ENCODE measurements at regions not wholly inside any gene's neighbourhood (a gene's known extent, or its start where the extent isn't known, plus 50 kb on each side); places are given as distances from the start of the nearest gene placed in this dataset.

DNA sequence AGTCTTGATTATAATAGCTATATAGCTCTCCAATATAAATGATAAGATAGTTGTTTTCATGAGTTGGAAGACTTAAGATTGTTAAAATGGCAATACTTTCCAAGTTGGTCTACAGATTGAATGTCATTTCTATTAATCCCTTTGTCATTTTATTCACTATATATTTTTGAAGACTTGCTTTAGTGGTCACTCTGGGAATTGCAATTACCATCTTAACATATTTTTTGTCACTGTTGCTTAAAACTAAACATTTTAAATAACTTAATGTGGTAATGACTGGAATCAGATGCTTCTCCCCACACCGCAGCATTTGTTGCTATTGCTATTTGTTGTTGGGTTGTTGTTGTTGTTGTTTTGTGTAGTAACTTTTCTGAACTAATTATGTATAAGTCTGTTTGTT lies 1592.9 kb downstream of the MRPL39 start (continued):
- TF ChIP-seq CBX5 (IDR thresholded peaks at IDR 0.05; ENCODE audit: low read depth, low read length) = no peak

DNA sequence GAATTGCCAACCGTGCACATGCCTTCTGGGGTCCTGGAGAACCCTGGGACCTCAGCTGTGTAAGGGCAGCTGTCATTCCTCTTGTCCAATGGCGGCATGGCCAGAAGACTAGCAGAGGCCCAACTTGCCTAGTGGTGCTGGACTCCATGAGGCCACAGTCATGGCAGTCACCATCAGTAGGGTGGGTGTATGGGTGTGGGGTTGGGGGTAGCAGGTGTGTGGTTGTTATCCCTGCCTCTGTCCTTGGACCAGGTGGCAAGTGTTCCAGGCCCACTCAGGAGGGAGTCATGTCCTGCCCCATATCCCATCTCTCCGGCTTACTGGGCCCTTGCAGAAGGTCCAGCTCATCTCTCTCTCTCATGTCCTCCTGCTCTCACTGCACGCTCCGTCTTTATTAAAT lies 1596.2 kb downstream of the MRPL39 start:
- Histone ChIP-seq H3K56ac (replicated peaks; ENCODE audit: insufficient read length, low read depth, low read length) (no peak overlapping the region), H3K27ac (ENCODE audit: low read depth, low read length) (no peak overlapping the region), H3K9ac (replicated peaks in 1 of 4; ENCODE audit: extremely low read depth in 1 of 4, low read depth in 3 of 4, low read length in 3 of 4) (no peak overlapping the region), H2AFZ (ENCODE audit: low read length) (no peak overlapping the region), H2AK5ac (ENCODE audit: low read depth, low read length) (no peak overlapping the region), H3K23ac (ENCODE audit: insufficient read length) (no peak overlapping the region), H3K4me1 (replicated peaks in 1 of 4; ENCODE audit: control insufficient read depth in 3 of 4, insufficient read depth in 4 of 4, low read length in 3 of 4) (no peaks in the 10 kb centered on the region), H3K4me2 (ENCODE audit: insufficient read depth in 1 of 2, low read depth in 2 of 2, low read length in 2 of 2) (no peak overlapping the region), H3K27me3 (replicated peaks in 1 of 4; ENCODE audit: control insufficient read depth in 3 of 4, extremely low read depth in 1 of 4, insufficient read depth in 3 of 4, low read length in 3 of 4) (no peaks in the 10 kb centered on the region), H2BK120ac (replicated peaks; ENCODE audit: low read depth, low read length) (no peak overlapping the region), H2BK12ac (ENCODE audit: low read depth, low read length) (no peak overlapping the region), H3K4ac (replicated peaks; ENCODE audit: insufficient read length, low read depth, low read length) (no peak overlapping the region), H3K79me2 (ENCODE audit: control insufficient read depth in 1 of 2, insufficient read depth in 2 of 2, low read length in 2 of 2) (no peaks in the 10 kb centered on the region), H2BK15ac (ENCODE audit: low read length) (no peak overlapping the region), H3K36me3 (ENCODE audit: control insufficient read depth in 2 of 4, insufficient read depth in 4 of 4, low read length in 3 of 4) (no peaks in the 10 kb centered on the region), H4K8ac (ENCODE audit: extremely low read depth, insufficient read depth, low read length) (no peak overlapping the region), H3K14ac (ENCODE audit: insufficient read length) (no peak overlapping the region), H3K23me2 (ENCODE audit: low read depth, low read length) (no peaks in the 10 kb centered on the region), H3K9me3 (ENCODE audit: insufficient read depth in 2 of 2, low read depth in 1 of 2, low read length in 1 of 2) (peaks cover 10 to 45% of the 10 kb centered on the region in 2 experiments; a peak in 3 of 4 replicates), H2BK5ac (ENCODE audit: low read depth, low read length) (no peak overlapping the region), H2BK20ac (ENCODE audit: low read length) (no peak overlapping the region), H4K20me1 (replicated peaks in 1 of 2; ENCODE audit: control insufficient read depth in 1 of 2, insufficient read depth in 2 of 2, low read length in 2 of 2) (no peaks in the 10 kb centered on the region), H4K91ac (replicated peaks; ENCODE audit: insufficient read length, low read length) (no peak overlapping the region), H4K5ac (ENCODE audit: insufficient read length, low read depth, low read length) (no peak overlapping the region), H3K4me3 (ENCODE audit: extremely low read depth in 1 of 4, insufficient read depth in 2 of 4, low read depth in 3 of 4, low read length in 4 of 4) (no peak overlapping the region), H3K18ac (ENCODE audit: extremely low read depth, low read length) (no peak overlapping the region), H3K79me1 (ENCODE audit: low read depth, low read length) (no peaks in the 10 kb centered on the region)
- CTCF ChIA-PET (ENCODE audit: partially characterized antibody) = no interaction called here
- POLR2A ChIA-PET (ENCODE audit: partially characterized antibody) = no interaction called here
- DNase-seq (ENCODE audit: low read depth in 1 of 2, low spot score in 2 of 2) (no peak), FAIRE-seq (no peak)
- WGBS, 2 experiments (ENCODE audit: extremely low coverage in 1 of 2, insufficient coverage in 1 of 2, insufficient read length in 1 of 2, insufficient replicate concordance in 2 of 2, low coverage in 1 of 2, low lambda C conversion rate in 2 of 2, missing lambda C conversion rate in 1 of 2) = 91% methylated on average over 5 of the region's 5 CpGs; no CpG with 5 or more reads in 1 of the 2 experiments
- TF ChIP-seq TCF12 (IDR thresholded peaks at IDR 0.05; ENCODE audit: low read depth, low read length) (no peak), JUN (IDR thresholded peaks at IDR 0.05; ENCODE audit: low read depth, low read length) (no peak), BCL11A (IDR thresholded peaks at IDR 0.05; ENCODE audit: low read depth in 2 of 2, low read length in 2 of 2) (no peak)
